ENCODE measurements at regions not wholly inside any gene's neighbourhood (a gene's known extent, or its start where the extent isn't known, plus 50 kb on each side); places are given as distances from the start of the nearest gene placed in this dataset.

DNA sequence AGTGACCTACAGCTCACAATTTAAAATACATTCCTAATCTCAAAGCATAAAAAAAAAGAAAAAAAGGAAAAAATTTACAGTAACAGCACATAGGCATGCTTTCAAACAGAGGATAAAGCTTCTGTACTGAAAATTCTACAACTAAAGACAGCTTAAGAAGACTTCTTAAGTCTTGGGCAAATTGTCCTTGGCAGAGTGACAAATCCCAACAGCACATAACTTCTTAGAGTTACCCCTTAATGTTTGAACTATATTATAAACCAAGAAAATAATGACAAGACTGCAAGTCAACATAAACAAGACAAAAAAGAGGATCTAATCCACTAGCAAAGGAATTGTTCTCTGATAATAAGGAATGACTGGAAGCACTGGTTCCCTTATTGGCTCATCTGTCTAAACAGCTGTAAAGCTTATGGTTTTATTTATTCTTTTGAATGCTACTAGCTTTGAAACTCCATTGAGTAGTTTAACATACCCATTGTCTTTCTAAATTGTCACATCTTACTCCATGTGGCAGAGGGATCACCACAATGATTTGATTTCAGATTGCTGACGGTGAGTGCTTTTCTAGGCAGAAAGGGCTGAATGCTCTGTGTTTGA, 1576.8 kb upstream of the GOT2 start:
- TF ChIP-seq NFIC (IDR thresholded peaks at IDR 0.05), result no peak
- TF ChIP-seq, protein P1, sequence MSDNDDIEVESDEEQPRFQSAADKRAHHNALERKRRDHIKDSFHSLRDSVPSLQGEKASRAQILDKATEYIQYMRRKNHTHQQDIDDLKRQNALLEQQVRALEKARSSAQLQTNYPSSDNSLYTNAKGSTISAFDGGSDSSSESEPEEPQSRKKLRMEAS (IDR thresholded peaks at IDR 0.05), result no peak
- no peak for TF ChIP-seq TEAD4 (IDR thresholded peaks at IDR 0.05)
- no peak for TF ChIP-seq ZBTB7A (IDR thresholded peaks at IDR 0.05; ENCODE audit: low read depth)
- no peak for TF ChIP-seq TCF12 (IDR thresholded peaks at IDR 0.05; ENCODE audit: low read depth)
- TF ChIP-seq CREB1 (IDR thresholded peaks at IDR 0.05; ENCODE audit: low read depth), result no peak
- no peak for TF ChIP-seq CEBPB (IDR thresholded peaks at IDR 0.05)
- TF ChIP-seq, protein P2, sequence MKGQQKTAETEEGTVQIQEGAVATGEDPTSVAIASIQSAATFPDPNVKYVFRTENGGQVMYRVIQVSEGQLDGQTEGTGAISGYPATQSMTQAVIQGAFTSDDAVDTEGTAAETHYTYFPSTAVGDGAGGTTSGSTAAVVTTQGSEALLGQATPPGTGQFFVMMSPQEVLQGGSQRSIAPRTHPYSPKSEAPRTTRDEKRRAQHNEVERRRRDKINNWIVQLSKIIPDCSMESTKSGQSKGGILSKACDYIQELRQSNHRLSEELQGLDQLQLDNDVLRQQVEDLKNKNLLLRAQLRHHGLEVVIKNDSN (IDR thresholded peaks at IDR 0.05), result no peak
- no peak for TF ChIP-seq TAF1 (IDR thresholded peaks at IDR 0.05; ENCODE audit: low read depth)
- TF ChIP-seq EGR1 (IDR thresholded peaks at IDR 0.05), result no peak
- TF ChIP-seq, protein P3, sequence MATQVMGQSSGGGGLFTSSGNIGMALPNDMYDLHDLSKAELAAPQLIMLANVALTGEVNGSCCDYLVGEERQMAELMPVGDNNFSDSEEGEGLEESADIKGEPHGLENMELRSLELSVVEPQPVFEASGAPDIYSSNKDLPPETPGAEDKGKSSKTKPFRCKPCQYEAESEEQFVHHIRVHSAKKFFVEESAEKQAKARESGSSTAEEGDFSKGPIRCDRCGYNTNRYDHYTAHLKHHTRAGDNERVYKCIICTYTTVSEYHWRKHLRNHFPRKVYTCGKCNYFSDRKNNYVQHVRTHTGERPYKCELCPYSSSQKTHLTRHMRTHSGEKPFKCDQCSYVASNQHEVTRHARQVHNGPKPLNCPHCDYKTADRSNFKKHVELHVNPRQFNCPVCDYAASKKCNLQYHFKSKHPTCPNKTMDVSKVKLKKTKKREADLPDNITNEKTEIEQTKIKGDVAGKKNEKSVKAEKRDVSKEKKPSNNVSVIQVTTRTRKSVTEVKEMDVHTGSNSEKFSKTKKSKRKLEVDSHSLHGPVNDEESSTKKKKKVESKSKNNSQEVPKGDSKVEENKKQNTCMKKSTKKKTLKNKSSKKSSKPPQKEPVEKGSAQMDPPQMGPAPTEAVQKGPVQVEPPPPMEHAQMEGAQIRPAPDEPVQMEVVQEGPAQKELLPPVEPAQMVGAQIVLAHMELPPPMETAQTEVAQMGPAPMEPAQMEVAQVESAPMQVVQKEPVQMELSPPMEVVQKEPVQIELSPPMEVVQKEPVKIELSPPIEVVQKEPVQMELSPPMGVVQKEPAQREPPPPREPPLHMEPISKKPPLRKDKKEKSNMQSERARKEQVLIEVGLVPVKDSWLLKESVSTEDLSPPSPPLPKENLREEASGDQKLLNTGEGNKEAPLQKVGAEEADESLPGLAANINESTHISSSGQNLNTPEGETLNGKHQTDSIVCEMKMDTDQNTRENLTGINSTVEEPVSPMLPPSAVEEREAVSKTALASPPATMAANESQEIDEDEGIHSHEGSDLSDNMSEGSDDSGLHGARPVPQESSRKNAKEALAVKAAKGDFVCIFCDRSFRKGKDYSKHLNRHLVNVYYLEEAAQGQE (IDR thresholded peaks at IDR 0.05; ENCODE audit: low read depth), result no peak

DNA sequence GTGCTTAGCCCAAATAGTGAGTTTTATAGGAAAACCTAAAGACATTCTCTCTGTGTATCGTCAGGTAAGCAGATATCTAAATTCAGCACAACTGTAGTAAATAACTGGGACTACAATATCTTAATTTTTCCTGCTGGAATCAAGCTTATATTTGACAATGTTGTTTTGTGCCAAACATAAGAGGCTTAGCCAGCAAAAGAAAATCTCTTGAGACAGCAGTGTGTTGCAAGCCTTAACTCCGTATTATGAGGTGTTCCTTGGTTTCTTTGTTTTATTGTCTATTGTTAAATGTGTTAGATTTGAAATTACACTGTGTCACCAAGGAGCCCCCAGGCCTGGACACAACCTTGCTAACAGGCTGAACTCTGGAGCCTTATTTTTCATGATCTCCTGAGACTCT, 1570.6 kb upstream of the GOT2 start:
- TF ChIP-seq CREB1 (IDR thresholded peaks at IDR 0.05; ENCODE audit: low read depth) (no peak), TEAD4 (IDR thresholded peaks at IDR 0.05) (no peak), RAD21 (IDR thresholded peaks at IDR 0.05; ENCODE audit: low read depth) (no peak), FOXM1 (IDR thresholded peaks at IDR 0.05; ENCODE audit: borderline replicate concordance, low read depth) (no peak), EP300 (IDR thresholded peaks at IDR 0.05; ENCODE audit: borderline replicate concordance) (no peak), ZBTB7A (IDR thresholded peaks at IDR 0.05; ENCODE audit: low read depth) (no peak), CEBPB (IDR thresholded peaks at IDR 0.05) (no peak), EGR1 (IDR thresholded peaks at IDR 0.05) (no peak), TAF1 (IDR thresholded peaks at IDR 0.05; ENCODE audit: low read depth) (no peak), YY1 (IDR thresholded peaks at IDR 0.05; ENCODE audit: low read depth) (no peak)
- TF ChIP-seq, protein P3 (IDR thresholded peaks at IDR 0.05; ENCODE audit: low read depth), result no peak

DNA sequence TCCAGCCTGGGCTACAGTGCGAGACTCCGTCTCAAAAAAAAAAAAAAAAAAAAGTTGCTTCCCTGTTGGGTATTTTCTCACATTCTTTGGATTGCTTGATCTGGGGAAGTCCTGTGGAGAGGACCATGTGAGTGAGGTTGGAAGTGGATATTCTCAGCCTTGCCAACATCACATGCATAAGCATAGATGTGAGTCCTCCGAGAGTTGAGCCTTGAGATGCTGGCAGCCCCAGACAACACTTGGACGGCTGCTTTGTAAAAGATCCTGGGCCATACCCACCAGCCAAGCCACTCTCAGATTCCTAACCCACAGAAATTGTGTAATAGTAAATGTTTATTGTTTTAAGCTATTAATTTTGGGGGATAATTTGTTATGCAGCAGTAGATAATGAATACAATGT, 1570.0 kb upstream of the GOT2 start:
- TF ChIP-seq ZBTB7A (IDR thresholded peaks at IDR 0.05; ENCODE audit: low read depth) (no peak), CEBPB (IDR thresholded peaks at IDR 0.05) (no peak), NFIC (IDR thresholded peaks at IDR 0.05) (no peak), YY1 (IDR thresholded peaks at IDR 0.05; ENCODE audit: low read depth) (no peak), TCF12 (IDR thresholded peaks at IDR 0.05; ENCODE audit: low read depth) (no peak), FOXM1 (IDR thresholded peaks at IDR 0.05; ENCODE audit: borderline replicate concordance, low read depth) (no peak), TAF1 (IDR thresholded peaks at IDR 0.05; ENCODE audit: low read depth) (no peak), CREB1 (IDR thresholded peaks at IDR 0.05; ENCODE audit: low read depth) (no peak), EGR1 (IDR thresholded peaks at IDR 0.05) (no peak)
- TF ChIP-seq, protein P1 (IDR thresholded peaks at IDR 0.05), result no peak
- TF ChIP-seq, protein P2 (IDR thresholded peaks at IDR 0.05), result no peak
- TF ChIP-seq, protein P3 (IDR thresholded peaks at IDR 0.05; ENCODE audit: low read depth), result no peak

DNA sequence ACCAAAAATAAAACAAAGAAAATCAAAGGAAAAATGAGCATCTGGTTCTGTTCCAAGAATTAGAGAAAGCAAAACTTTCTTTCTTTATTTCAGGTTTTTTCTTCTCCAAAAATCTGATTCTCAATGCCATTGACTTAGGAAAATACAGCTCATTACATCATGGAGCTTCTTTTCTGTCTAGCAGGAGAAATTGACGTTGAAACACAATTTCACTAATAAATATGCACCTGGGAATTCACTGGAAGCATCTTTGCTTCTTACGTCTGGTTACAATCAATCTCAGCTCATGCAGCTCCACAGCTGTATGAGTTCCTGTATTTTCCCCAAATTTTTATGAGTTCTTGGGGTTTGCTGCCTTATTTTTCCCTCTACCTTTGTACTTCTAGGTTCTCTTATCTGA, 1568.6 kb upstream of the GOT2 start:
- TF ChIP-seq EGR1 (IDR thresholded peaks at IDR 0.05) (no peak), CEBPB (IDR thresholded peaks at IDR 0.05) (no peak), RAD21 (IDR thresholded peaks at IDR 0.05; ENCODE audit: low read depth) (no peak), EP300 (IDR thresholded peaks at IDR 0.05; ENCODE audit: borderline replicate concordance) (no peak), TEAD4 (IDR thresholded peaks at IDR 0.05) (no peak), TAF1 (IDR thresholded peaks at IDR 0.05; ENCODE audit: low read depth) (no peak), ZBTB7A (IDR thresholded peaks at IDR 0.05; ENCODE audit: low read depth) (no peak), NFIC (IDR thresholded peaks at IDR 0.05) (no peak), FOXM1 (IDR thresholded peaks at IDR 0.05; ENCODE audit: borderline replicate concordance, low read depth) (no peak)
- TF ChIP-seq, protein P2 (IDR thresholded peaks at IDR 0.05), result no peak
- TF ChIP-seq, protein P3 (IDR thresholded peaks at IDR 0.05; ENCODE audit: low read depth), result no peak
- TF ChIP-seq, protein P1 (IDR thresholded peaks at IDR 0.05), result no peak
